Stimulated activated naive CD8-positive, alpha-beta T cell treated with anti-CD3 and anti-CD28 coated beads, Interleukin-15, Interleukin-2, amounts not matched to agents 100 ng/mL and 50 ng/mL, for 24 hours (primary cell): ENCODE measurements at regions not wholly inside any gene's neighbourhood (a gene's known extent, or its start where the extent isn't known, plus 50 kb on each side); places are given as distances from the start of the nearest gene placed in this dataset.
A peak's percentile ranks its signal among the peaks of the same experiment; 100 is the strongest.
"Not testable (repeated sequence)": the region's sequence is repeated elsewhere in the genome, so short reads cannot be mapped to it uniquely, and the experiment has no call there.

ENCODE experiments used
- H3K27ac Mint-ChIP-seq: one replicate; pipeline ENCODE4 v1.8.0; 2021; ENCODE audit warnings: mild to moderate bottlenecking, mixed read lengths
- H3K27me3 Mint-ChIP-seq: one replicate; pipeline ENCODE4 v1.8.0; 2021; ENCODE audit warnings: mixed read lengths
- H3K36me3 Mint-ChIP-seq: one replicate; pipeline ENCODE4 v1.8.0; 2021; ENCODE audit warnings: low read depth, mixed read lengths
- H3K4me1 Mint-ChIP-seq: one replicate; pipeline ENCODE4 v1.8.0; 2021; ENCODE audit warnings: low read depth, mixed read lengths
- H3K4me3 Mint-ChIP-seq: one replicate; pipeline ENCODE4 v1.8.0; 2021; ENCODE audit warnings: mild to moderate bottlenecking, mixed read lengths
- H3K9me3 Mint-ChIP-seq: one replicate; pipeline ENCODE4 v1.8.0; 2021; ENCODE audit warnings: mixed read lengths

DNA sequence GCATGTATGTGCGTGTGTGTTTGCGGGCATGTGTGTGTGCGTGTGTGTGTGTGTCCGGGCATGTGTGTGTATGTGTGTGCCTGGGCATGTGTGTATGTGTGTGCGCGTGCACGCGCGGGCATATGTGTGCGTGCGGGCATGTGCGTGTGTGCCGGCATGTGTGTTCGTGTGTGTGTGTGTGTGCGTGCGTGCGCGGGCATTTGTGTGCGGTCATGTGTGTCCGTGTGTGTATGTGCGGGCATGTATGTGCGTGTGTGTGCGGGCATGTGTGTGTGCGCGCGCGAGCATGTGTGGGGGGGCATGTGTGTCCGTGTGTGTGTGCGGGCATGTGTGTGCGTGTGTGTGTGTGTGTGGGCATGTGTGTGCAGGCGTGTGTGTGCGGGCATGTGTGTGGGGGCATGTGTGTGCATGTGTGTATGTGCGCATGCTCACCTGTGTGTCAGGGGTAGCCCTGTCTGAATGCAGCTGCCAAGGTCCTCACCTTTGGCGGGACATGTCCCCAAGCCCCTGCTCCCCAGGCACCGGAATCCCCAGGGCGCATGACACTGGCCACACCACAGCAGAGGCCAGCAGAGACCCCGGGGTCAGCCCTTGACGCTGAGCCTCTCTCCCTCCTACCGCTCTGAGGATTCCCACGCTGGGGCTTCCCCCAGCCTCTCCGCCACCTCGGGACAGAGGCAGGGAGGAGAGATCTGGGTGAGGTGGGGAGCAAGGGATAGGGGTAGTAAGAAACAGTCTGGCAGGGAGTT is 109.5 kb upstream of the NCOR2 start:
- no peaks in the 10 kb centered on the region for H3K9me3 Mint-ChIP-seq
- H3K27me3 Mint-ChIP-seq, result no peaks in the 10 kb centered on the region
- H3K4me3 Mint-ChIP-seq, result no peak overlapping the region
- no peak overlapping the region for H3K27ac Mint-ChIP-seq
- no peaks in the 10 kb centered on the region for H3K36me3 Mint-ChIP-seq
- peaks cover 8% of the 10 kb centered on the region for H3K4me1 Mint-ChIP-seq

DNA sequence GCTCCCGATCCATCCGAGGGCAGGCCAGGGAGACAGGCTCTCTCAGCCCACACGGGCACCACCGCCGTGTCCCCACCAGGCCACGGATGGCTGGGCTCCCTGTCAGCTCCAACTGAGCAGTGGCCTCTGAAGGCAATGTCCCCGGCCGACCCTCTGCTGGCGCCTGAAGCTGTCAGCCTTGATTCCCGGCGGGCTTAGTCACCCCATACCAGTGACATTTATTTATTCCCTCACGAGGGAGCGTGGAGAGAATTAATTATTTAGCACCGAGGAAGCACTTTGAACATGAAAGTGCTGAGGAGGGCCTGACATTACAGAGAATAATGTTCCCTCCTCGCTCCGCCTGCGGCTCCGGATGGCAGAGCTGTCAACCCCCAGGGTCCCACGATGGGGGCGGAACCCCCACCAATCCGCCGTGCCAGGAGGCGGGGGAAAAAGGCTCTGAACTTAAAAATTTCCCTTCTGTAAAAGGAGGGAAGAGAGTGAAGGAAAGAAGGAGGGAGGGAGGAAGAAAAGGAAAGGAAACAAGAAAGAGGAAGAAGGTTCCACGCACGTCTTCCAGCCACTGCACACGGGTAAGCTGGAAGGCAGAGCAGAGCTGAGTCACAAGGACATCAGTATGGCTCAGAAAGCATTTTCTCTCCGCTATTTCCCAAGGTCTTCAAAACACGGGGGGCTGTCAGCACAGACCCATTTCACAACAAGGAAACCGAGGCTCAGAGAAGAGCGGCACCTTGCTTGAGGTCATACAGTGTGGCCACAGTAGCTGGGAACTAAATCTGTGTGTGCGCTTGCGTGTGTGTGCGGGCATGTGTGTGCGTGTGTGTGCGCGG is 108.7 kb upstream of the NCOR2 start:
- peak overlapping the region; percentile 9 for H3K27ac Mint-ChIP-seq
- H3K27me3 Mint-ChIP-seq, result no peaks in the 10 kb centered on the region

DNA sequence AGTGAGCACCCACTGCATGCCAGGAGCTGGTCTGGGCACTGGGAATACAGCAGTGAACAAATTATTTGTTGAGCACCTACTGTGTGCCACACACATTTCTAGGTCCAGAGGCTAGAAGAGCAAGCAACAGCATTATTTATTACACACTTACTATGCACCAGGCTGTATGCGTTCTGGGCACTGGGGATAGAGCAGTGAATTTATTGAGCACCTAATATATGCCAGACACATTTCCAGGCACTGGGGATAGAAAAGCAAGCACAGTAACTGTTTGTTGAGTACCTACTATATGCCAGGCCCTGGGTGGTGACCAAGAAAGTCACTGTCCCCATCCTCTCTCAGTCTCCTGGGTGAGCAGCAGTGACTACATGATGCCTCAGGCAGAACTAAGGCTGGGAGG is 107.5 kb upstream of the NCOR2 start:
- Mint-ChIP-seq H3K4me1 (no peaks in the 10 kb centered on the region), H3K27ac (no peak overlapping the region), H3K4me3 (no peak overlapping the region), H3K9me3 (no peaks in the 10 kb centered on the region), H3K36me3 (no peaks in the 10 kb centered on the region), H3K27me3 (no peaks in the 10 kb centered on the region)

More for the DNA sequence above, 108.7 kb upstream of the NCOR2 start:
- H3K4me3 Mint-ChIP-seq, result no peak overlapping the region
- H3K36me3 Mint-ChIP-seq, result no peaks in the 10 kb centered on the region
- no peaks in the 10 kb centered on the region for H3K9me3 Mint-ChIP-seq
- peaks cover under 1% of the 10 kb centered on the region for H3K4me1 Mint-ChIP-seq

DNA sequence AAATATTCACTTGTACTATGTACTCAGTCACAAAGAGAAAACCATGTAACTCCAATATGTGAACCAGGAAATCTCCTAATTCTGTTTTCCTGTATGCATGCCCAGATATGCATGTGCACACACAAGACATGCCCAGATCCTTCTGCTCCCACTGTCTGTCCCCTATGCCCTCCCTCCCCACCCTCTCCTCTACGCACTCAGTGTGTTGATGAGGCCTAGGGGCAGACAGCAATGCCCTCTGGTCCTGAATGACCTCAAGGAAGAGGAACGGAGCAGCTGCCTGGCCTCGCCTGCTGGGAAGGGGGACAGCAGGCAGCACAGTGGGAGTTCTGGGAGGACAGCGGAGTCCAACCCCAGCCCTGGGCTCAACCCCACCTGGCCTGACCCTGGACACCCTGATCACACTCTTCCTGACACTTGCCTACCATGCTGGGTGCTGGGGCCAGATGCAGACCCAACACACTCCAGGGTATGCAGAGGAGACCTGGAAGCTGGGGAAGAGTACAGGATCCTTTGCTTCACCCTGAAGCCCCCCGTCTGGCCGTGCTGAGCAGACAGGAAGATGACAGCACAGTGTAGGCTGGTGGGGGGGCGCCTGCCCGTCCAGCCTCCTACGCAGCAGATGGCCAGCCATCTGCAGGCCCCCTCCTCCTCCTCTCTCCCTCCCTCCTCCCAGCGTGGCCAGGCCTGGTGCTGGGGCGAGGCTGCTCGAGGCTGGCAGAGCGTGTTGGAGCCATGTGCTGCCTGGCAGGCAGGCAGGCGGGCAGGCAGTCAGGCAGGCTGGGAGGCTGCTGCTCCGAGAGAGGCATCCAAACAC is 106.6 kb upstream of the NCOR2 start:
- H3K27ac Mint-ChIP-seq, result no peak overlapping the region
- H3K4me3 Mint-ChIP-seq, result no peak overlapping the region

DNA sequence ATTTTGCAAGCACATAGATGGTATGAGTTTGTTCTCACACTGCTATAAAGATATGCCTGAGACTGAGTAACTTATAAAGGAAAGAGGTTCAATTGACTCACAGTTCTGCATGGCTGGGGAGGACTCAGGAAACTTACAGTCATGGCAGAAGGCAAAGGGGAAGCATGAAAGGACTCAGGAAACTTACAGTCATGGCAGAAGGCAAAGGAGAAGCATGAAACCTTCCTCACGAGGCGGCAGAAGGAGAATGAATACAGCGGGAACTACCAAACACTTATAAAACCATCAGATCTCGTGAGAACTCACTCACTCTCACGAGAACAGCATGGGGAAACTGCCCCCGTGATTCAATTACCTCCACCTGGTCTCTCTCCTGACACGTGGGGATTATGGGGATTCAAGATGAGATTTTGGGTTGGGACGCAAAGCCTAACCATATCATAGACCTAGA is 101.9 kb upstream of the NCOR2 start:
- not testable (repeated sequence) for H3K27me3 Mint-ChIP-seq, H3K4me1 Mint-ChIP-seq, H3K4me3 Mint-ChIP-seq, H3K27ac Mint-ChIP-seq, H3K9me3 Mint-ChIP-seq, H3K36me3 Mint-ChIP-seq

More for the DNA sequence above, 106.6 kb upstream of the NCOR2 start:
- Mint-ChIP-seq H3K9me3 (no peaks in the 10 kb centered on the region), H3K4me1 (no peaks in the 10 kb centered on the region), H3K27me3 (no peaks in the 10 kb centered on the region), H3K36me3 (no peaks in the 10 kb centered on the region)

DNA sequence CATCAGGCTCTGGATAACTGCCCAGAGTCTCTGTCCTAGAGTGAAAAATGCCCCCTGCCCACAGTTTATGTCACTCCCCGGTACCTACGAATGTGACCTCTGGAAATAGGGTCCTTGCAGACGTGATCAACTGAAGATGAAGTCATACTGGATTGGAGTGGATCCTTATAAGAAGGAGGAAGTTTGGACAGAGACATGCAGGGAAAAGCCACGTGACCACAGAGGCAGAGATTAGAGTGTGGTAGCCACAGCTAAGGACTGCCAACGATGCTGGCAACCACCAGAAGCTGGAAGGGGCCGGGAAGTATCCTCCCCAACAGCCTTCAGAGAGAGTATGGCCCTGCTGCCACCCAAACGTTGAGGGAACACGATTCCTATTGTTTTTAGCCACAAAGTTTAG is 101.2 kb upstream of the NCOR2 start:
- H3K27me3 Mint-ChIP-seq, result no peaks in the 10 kb centered on the region
- no peak overlapping the region for H3K27ac Mint-ChIP-seq
- peaks cover 4% of the 10 kb centered on the region for H3K36me3 Mint-ChIP-seq
- H3K4me3 Mint-ChIP-seq, result no peak overlapping the region
- no peaks in the 10 kb centered on the region for H3K4me1 Mint-ChIP-seq
- peaks cover 7% of the 10 kb centered on the region for H3K9me3 Mint-ChIP-seq

DNA sequence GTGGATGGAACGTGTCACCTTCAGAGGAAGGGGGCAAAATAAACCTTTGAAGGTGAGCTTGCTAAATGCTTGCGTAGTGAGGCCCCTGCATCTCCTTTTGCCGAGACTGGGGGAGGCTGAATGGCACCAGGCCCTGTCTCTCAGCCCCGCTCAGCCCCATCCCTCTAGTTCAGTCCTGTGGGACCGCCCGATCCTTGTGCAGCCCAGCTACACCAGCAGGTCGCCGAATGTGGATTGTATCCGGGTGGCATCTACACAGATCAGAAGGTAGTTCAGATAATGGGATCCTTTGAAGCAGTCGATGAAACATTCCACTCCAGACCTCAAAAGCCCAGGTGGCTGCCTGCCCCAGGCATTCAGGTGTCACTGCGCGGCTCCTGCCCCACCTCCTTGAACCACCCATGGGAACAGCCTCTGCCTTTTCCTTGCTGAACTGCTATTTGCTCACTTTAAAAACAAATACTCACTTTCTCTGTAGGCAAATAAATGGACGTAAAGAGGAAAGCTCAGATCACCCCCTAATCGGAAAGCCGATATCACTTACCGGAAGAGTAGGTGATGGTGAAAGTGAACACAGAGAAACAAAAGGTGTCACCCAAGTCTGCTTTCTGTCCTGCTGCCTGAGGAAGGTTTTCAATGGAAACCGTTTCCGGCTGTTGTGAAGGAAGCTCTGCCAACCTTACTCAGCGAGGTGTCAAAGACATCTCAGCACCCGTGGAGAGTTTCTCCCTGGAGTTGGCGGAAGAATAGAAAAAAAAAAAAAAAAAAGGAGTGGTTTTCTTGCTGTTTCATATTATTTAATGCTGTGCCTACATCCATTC is 100.3 kb upstream of the NCOR2 start:
- Mint-ChIP-seq H3K4me3 (no peak overlapping the region), H3K27me3 (no peaks in the 10 kb centered on the region), H3K9me3 (peaks cover 7% of the 10 kb centered on the region), H3K36me3 (peaks cover 4% of the 10 kb centered on the region), H3K27ac (no peak overlapping the region), H3K4me1 (no peaks in the 10 kb centered on the region)

DNA sequence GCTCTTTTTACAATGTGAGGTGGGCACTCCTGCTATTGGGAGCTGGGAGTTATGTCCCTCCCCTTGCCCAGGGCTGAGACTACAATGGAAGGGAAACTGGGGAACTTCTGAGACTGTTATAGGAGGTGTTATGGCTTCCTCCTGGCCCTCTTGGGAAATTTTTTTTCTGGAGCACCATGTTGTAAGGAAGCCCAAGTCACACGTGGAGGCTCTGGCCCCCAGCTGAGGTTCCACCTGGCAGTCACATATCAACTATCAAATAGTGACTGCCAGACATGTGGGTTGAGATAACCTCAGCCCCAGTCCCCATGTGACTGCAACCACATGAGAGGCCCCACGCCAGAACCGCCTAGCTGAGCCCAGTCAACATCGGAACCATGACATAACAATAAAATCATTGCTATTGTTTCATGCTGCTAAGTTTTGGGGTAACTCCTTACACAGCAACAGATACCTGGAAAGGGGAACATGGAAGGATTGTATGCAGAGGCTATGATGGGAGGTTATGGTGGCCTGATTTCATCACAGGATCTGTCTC is 99.4 kb upstream of the NCOR2 start:
- Mint-ChIP-seq H3K4me1 (no peaks in the 10 kb centered on the region), H3K36me3 (peaks cover 4% of the 10 kb centered on the region), H3K4me3 (no peak overlapping the region), H3K9me3 (peaks cover 7% of the 10 kb centered on the region), H3K27me3 (no peaks in the 10 kb centered on the region), H3K27ac (no peak overlapping the region)

DNA sequence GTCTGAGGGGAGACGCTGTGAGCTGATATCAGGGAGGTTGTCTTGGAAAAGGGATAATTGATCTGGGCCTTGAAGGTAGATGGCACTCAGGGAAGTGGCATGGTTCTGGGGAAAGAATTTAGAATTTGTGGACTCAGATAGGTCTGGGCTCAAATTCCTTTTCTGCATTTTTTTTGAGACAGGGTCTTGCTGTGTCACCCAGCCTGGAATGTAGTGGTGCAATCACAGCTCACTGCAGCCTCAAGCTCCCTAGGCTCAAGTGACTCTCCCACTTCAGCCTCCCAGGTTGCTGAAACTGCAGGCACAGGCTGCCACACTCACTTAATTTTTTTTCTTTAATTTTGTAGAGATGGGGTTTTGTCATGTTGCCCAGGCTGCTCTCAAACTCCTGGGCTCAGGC is 98.1 kb upstream of the NCOR2 start:
- Mint-ChIP-seq H3K4me1 (no peaks in the 10 kb centered on the region), H3K27ac (no peak overlapping the region), H3K36me3 (peaks cover 4% of the 10 kb centered on the region), H3K9me3 (peaks cover 7% of the 10 kb centered on the region), H3K4me3 (no peak overlapping the region), H3K27me3 (no peaks in the 10 kb centered on the region)

DNA sequence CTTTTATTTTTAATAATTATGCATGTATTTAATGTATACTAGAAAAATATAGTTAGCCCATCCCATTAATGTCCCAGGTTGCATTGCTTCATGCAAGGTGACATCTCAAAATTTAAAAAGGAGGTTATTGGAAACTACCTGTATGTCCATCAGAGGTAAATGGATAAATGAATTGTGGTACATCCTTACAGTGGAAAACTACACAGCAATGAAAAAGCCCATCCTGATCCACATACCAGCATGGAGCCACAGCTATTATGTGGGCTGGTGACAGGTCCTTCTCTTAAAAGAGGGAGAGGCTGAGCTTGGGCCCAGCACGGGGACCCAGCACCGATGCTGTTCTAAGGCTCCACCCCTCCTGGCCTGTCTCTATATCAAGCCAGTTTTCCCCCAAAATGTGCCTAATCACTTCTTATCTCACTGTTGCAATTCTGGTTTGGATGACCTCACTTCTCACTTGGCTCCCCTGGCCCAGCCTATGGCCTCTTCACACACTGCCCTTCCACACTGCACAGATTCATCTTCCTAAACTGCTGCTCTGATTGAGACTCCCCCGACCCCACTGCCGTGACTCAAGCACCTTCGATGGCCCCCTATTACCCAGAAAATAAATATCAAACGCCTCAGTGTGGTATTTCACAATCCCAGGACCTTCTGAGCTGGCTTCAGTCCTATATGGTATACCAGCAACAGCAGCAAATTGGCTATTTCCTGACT is 97.1 kb upstream of the NCOR2 start:
- H3K27ac Mint-ChIP-seq, result no peak overlapping the region

DNA sequence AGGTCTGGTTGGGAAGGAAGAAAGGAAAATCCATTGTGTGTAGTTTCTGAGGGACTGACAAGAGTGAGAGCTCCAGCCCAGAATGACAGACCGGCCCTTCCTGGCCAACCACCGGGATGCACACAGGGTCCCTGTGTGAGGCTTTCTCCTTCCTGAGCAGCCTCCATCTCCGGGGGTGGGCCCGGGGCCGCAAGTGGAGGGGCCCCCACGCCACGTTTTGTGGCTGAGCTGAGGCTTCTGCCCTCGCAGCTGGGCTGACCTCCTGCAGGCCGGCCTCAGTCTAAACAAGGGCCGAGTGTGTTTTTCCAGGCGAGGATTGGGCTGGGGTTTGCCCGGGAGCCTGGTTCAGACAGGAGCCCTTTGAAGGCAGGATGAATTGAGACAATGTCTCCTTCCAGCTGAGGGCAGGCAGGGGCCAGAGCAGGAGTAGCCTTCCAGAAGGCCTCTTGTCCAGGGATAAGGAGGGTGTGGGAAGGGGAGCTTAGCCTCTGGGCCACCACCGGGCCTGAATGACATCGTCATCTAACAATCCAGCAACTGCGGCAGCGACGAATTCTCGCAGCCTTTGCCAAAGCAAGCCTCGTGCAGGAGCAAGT is 96.5 kb upstream of the NCOR2 start:
- Mint-ChIP-seq H3K9me3 (peaks cover 7% of the 10 kb centered on the region), H3K36me3 (peaks cover 4% of the 10 kb centered on the region), H3K27ac (no peak overlapping the region)

More for the DNA sequence above, 97.1 kb upstream of the NCOR2 start:
- Mint-ChIP-seq H3K4me1 (no peaks in the 10 kb centered on the region), H3K27me3 (no peaks in the 10 kb centered on the region), H3K4me3 (no peak overlapping the region), H3K36me3 (peaks cover 4% of the 10 kb centered on the region), H3K9me3 (peaks cover 7% of the 10 kb centered on the region)

DNA sequence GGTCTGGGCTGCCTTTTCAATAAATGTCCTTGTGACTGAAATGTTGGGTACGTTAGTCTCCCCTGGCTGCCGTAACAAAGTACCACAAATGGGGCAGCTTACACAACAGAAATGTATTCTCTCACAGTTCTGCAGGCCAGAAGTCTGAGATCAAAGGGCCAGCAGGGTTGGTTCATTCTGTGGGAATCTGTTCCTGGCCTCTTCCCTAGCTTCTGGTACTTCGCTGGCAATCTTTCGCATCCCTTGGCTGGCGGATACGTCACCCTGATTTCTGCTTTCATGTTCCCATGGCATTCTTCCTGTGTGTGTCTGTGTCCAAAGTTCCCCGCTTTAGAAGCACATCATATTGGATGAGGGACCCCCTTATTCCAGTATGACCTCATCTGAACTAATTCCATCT is 95.8 kb upstream of the NCOR2 start:
- no peak overlapping the region for H3K27ac Mint-ChIP-seq
- peaks cover 7% of the 10 kb centered on the region for H3K9me3 Mint-ChIP-seq
- no peaks in the 10 kb centered on the region for H3K4me1 Mint-ChIP-seq
- H3K4me3 Mint-ChIP-seq, result no peak overlapping the region
- no peaks in the 10 kb centered on the region for H3K27me3 Mint-ChIP-seq
- H3K36me3 Mint-ChIP-seq, result peaks cover 4% of the 10 kb centered on the region

More for the DNA sequence above, 96.5 kb upstream of the NCOR2 start:
- no peak overlapping the region for H3K4me3 Mint-ChIP-seq
- no peaks in the 10 kb centered on the region for H3K4me1 Mint-ChIP-seq
- H3K27me3 Mint-ChIP-seq, result no peaks in the 10 kb centered on the region

DNA sequence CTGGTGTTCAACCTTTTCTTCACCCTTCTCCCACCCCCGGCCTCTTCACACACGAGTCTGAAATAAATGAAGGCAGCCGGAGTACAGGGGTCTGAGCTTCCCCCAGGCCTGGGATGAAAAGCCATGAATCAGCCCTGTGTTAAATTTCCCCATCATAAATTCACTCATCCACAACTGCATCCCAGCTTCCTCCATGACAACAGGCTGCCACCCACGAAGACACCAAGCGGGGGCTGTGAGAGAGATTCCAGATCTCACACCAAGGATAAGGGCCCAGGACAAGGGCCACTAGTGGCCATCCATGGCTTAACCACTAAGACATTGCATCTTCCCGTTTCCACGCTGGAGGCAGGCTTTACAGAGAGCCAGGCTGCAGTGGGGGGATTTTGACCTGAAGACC is 93.9 kb upstream of the NCOR2 start:
- Mint-ChIP-seq H3K9me3 (peaks cover 7% of the 10 kb centered on the region), H3K27me3 (peaks cover 4% of the 10 kb centered on the region), H3K4me3 (no peak overlapping the region), H3K27ac (no peak overlapping the region), H3K36me3 (peaks cover 4% of the 10 kb centered on the region), H3K4me1 (no peaks in the 10 kb centered on the region)
